Ovary (tissue), 7 donors: ENCODE measurements at regions not wholly inside any gene's neighbourhood (a gene's known extent, or its start where the extent isn't known, plus 50 kb on each side); places are given as distances from the start of the nearest gene placed in this dataset.

Experiments used
- DNase-seq, 5 donors: peaks; one replicate each; pipeline ENCODE4 v3.0.0-alpha.2; 2019 to 2020
- H3K27ac ChIP-seq, 2 donors: fragments of 200-600 bp; one replicate each; pipeline versions ENCODE4 v1.5.1 to v1.8.0; 2019 to 2022
- H3K27me3 ChIP-seq: fragments of 200-600 bp; one replicate; pipeline ENCODE4 v1.8.0; 2022
- H3K36me3 ChIP-seq: fragments of 200-600 bp; sonication (generic); one replicate; pipeline ENCODE4 v1.5.1; 2019
- H3K4me1 ChIP-seq: one replicate; pipeline ENCODE4 v1.8.1; 2013; ENCODE audit warnings: mild to moderate bottlenecking, moderate library complexity; ENCODE audit not compliant: insufficient read depth
- H3K4me3 ChIP-seq: fragments of 200-600 bp; sonication (generic); one replicate; pipeline ENCODE4 v1.5.1; 2017
- H3K9me3 ChIP-seq, 2 donors: fragments of 200-600 bp in 1 of 2; sonication (generic) in 1 of 2; one replicate each; pipeline versions ENCODE4 v1.5.1 to v1.8.1; 2013 to 2019; ENCODE audit warnings: mild to moderate bottlenecking in 1 of 2, moderate library complexity in 1 of 2
- EP300 ChIP-seq: sonication (generic); formaldehyde crosslinking; IDR thresholded peaks from one replicate; pipeline ENCODE4 v1.6.1; 2017; ENCODE audit warnings: antibody characterized with exemption
- POLR2A ChIP-seq: fragments of 450-650 bp; IDR thresholded peaks from one replicate; pipeline ENCODE4 v1.6.1; 2017; ENCODE audit warnings: antibody characterized with exemption, mild to moderate bottlenecking, moderate library complexity
- WGBS, 3 donors: extraction: QIAGEN DNeasy Blood & Tissue Kit in 1 of 3; methylation state at CpG; one replicate each; pipeline versions ENCODE4 v1.1.5 to v1.1.7; 2013 to 2017; 5-methylcytosine and 5-hydroxymethylcytosine counted together
- intact Hi-C, 4 donors: fragments of 100-400 bp; cut with DNase I; formaldehyde crosslinking; loops; one replicate each; pipeline versions ENCODE4 v1.11.0 to v1.15.1; 2022 to 2023
- TF ChIP-seq, protein P1 (sequence below), 3 donors: fragments of 450-650 bp in 2 of 3; fragments of 200-600 bp in 1 of 3; IDR thresholded peaks; one replicate each; pipeline versions ENCODE4 v1.5.1 to v1.8.0; 2016 to 2022; ENCODE audit warnings: antibody characterized with exemption in 3 of 3, mild to moderate bottlenecking in 1 of 3
- donor health status: DM: no; HTN: no; CAD: no; lungs with moderate emphysema.
- donor health status: DM: no; HTN: no; CAD: no.
- donor health status: Bipolar disorder and iron deficiency.
- donor health status: DM: no; HTN: no; CAD: no.
- donor health status: DM: yes; HTN: yes; CAD: no.

DNA sequence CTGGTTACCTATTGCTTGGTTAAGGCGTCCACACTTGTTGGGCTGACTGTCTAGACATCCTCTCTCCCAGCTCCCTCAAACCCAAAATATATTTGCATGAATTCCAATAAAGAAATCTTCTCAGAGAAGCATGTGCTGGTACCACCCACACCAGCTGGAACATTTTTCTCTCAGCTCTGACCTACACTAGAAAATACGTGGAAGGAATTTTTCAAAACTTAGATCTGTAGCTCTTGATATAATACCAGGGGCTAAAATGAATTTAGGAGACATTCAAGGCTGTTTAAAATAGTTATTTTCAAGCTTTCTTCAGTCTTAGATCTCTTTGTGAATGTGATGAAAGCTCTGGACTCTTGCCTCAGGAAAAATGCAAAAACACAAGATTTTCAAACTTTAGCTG, 590.4 kb downstream of the PDCD6IP start:
- Histone ChIP-seq H3K9me3 (no peaks in the 10 kb centered on the region), H3K4me3 (no peak overlapping the region), H3K36me3 (no peaks in the 10 kb centered on the region), H3K27me3 (no peaks in the 10 kb centered on the region), H3K27ac (no peak overlapping the region), H3K4me1 (no peaks in the 10 kb centered on the region)
- intact Hi-C loops = no loop called here
- 44 to 48% (median 47%) methylated on average over 2 of the region's 2 CpGs for whole genome bisulfite sequencing, 3 donors
- DNase-seq = no peak
- TF ChIP-seq POLR2A = no peak
- TF ChIP-seq, protein P1, sequence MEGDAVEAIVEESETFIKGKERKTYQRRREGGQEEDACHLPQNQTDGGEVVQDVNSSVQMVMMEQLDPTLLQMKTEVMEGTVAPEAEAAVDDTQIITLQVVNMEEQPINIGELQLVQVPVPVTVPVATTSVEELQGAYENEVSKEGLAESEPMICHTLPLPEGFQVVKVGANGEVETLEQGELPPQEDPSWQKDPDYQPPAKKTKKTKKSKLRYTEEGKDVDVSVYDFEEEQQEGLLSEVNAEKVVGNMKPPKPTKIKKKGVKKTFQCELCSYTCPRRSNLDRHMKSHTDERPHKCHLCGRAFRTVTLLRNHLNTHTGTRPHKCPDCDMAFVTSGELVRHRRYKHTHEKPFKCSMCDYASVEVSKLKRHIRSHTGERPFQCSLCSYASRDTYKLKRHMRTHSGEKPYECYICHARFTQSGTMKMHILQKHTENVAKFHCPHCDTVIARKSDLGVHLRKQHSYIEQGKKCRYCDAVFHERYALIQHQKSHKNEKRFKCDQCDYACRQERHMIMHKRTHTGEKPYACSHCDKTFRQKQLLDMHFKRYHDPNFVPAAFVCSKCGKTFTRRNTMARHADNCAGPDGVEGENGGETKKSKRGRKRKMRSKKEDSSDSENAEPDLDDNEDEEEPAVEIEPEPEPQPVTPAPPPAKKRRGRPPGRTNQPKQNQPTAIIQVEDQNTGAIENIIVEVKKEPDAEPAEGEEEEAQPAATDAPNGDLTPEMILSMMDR (IDR thresholded peaks at IDR 0.05) = no peak
- TF ChIP-seq EP300 = no peak

GRCh38 chr3:34394978-34395748, 596.7 kb downstream of the PDCD6IP start:
- Histone ChIP-seq H3K27ac (no peak overlapping the region), H3K4me3 (no peak overlapping the region), H3K9me3 (no peaks in the 10 kb centered on the region), H3K36me3 (no peaks in the 10 kb centered on the region), H3K4me1 (no peaks in the 10 kb centered on the region), H3K27me3 (no peaks in the 10 kb centered on the region)
- intact Hi-C loops = no loop called here
- no peak for DNase-seq
- TF ChIP-seq EP300 (no peak), POLR2A (no peak)
- TF ChIP-seq, protein P1 (IDR thresholded peaks at IDR 0.05) = no peak
- 78 to 100% (median 84%) methylated on average over 2 of the region's 2 CpGs for WGBS, 3 donors

- TF ChIP-seq, protein P1 (IDR thresholded peaks at IDR 0.05) = no peak
- TF ChIP-seq POLR2A (no peak), EP300 (no peak)
- H3K9me3 ChIP-seq = no peaks in the 10 kb centered on the region
- no peak overlapping the region for H3K27ac ChIP-seq
- intact Hi-C loops = no loop called here
- H3K4me3 ChIP-seq = no peak overlapping the region
- no peak for DNase-seq
- no peaks in the 10 kb centered on the region for H3K36me3 ChIP-seq
- 29 to 42% (median 32%) methylated on average over 1 of the region's 1 CpG for WGBS, 3 donors
- no peaks in the 10 kb centered on the region for H3K4me1 ChIP-seq
- H3K27me3 ChIP-seq = no peaks in the 10 kb centered on the region
These were observed 597.9 kb downstream of the PDCD6IP start for GRCh38 chr3:34396288-34396687.

- intact Hi-C loops = no loop called here
- no peaks in the 10 kb centered on the region for H3K36me3 ChIP-seq
- no peaks in the 10 kb centered on the region for H3K4me1 ChIP-seq
- no peak overlapping the region for H3K27ac ChIP-seq
- no peak for DNase-seq
- TF ChIP-seq, protein P1 (IDR thresholded peaks at IDR 0.05) = no peak
- TF ChIP-seq EP300 (no peak), POLR2A (no peak)
- no peaks in the 10 kb centered on the region for H3K9me3 ChIP-seq
- H3K27me3 ChIP-seq = no peaks in the 10 kb centered on the region
- no peak overlapping the region for H3K4me3 ChIP-seq
These were observed 598.5 kb downstream of the PDCD6IP start for GRCh38 chr3:34396956-34397355.
